ENCODE measurements at regions not wholly inside any gene's neighbourhood (a gene's known extent, or its start where the extent isn't known, plus 50 kb on each side); places are given as distances from the start of the nearest gene placed in this dataset.

DNA sequence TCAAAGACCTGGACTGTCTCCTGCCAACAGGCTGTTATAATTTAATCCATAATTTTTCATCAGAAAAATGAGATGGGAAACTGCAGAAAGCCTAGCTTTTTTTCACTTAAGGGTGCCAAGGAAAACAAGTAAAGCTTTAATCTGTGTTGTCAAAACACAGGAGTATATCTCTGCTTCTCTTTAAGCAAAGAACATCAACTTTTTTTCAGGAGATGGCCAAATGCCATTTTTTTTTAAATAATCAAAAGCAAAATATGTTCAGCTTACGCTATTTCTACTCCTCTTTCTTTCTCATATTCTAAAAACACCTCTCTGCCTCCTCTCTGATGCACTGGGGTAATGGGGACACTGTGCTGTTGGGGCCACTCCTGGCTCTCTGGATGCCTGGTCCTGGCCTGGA, 73.1 kb upstream of the NXPH2 start:
- TF ChIP-seq, protein P1, sequence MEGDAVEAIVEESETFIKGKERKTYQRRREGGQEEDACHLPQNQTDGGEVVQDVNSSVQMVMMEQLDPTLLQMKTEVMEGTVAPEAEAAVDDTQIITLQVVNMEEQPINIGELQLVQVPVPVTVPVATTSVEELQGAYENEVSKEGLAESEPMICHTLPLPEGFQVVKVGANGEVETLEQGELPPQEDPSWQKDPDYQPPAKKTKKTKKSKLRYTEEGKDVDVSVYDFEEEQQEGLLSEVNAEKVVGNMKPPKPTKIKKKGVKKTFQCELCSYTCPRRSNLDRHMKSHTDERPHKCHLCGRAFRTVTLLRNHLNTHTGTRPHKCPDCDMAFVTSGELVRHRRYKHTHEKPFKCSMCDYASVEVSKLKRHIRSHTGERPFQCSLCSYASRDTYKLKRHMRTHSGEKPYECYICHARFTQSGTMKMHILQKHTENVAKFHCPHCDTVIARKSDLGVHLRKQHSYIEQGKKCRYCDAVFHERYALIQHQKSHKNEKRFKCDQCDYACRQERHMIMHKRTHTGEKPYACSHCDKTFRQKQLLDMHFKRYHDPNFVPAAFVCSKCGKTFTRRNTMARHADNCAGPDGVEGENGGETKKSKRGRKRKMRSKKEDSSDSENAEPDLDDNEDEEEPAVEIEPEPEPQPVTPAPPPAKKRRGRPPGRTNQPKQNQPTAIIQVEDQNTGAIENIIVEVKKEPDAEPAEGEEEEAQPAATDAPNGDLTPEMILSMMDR (IDR thresholded peaks at IDR 0.05), result no peak
- TF ChIP-seq POLR2A (IDR thresholded peaks at IDR 0.05), result no peak

Data from gastroesophageal sphincter (tissue), 3 donors.